ENCODE measurements at regions not wholly inside any gene's neighbourhood (a gene's known extent, or its start where the extent isn't known, plus 50 kb on each side); places are given as distances from the start of the nearest gene placed in this dataset.

DNA sequence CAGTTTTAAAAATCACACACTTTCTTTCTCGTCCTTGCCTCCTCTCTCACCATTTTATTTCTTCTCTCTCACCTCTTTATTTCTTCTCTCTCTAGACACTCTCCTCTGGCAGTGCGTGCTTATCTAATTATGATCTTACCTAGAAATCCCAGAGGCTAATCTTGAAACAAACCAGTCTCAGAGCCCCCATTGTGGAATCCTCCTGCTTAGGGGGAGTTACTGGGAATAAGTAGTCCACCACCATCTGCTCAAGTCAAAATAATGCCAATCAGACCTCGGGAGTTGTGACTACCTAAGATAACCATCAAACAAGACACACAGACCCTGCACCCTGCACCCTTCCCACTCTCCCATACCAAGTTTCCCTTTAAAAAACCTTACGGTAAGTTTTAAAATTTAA is 256.9 kb downstream of the POM121L12 start:
- WGBS, 2 donors: 51 to 70% methylated on average over 4 of the region's 4 CpGs
- DNase-seq (no peak), ATAC-seq (ENCODE audit: low FRiP score in 2 of 2) (no peak)
- Histone ChIP-seq H3K36me3 (no peaks in the 10 kb centered on the region), H3K27me3 (no peaks in the 10 kb centered on the region), H3K4me3 (no peak overlapping the region), H3K9me3 (peaks cover 0 to 5% (median 0%) of the 10 kb centered on the region in 4 donors), H3K4me1 (no peaks in the 10 kb centered on the region), H3K27ac (no peak overlapping the region)
- no peak for TF ChIP-seq POLR2AphosphoS5 (IDR thresholded peaks at IDR 0.05)
- TF ChIP-seq, protein P1, sequence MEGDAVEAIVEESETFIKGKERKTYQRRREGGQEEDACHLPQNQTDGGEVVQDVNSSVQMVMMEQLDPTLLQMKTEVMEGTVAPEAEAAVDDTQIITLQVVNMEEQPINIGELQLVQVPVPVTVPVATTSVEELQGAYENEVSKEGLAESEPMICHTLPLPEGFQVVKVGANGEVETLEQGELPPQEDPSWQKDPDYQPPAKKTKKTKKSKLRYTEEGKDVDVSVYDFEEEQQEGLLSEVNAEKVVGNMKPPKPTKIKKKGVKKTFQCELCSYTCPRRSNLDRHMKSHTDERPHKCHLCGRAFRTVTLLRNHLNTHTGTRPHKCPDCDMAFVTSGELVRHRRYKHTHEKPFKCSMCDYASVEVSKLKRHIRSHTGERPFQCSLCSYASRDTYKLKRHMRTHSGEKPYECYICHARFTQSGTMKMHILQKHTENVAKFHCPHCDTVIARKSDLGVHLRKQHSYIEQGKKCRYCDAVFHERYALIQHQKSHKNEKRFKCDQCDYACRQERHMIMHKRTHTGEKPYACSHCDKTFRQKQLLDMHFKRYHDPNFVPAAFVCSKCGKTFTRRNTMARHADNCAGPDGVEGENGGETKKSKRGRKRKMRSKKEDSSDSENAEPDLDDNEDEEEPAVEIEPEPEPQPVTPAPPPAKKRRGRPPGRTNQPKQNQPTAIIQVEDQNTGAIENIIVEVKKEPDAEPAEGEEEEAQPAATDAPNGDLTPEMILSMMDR (IDR thresholded peaks at IDR 0.05): no peak
- no peak for TF ChIP-seq POLR2A (IDR thresholded peaks at IDR 0.05)
- TF ChIP-seq EP300 (IDR thresholded peaks at IDR 0.05): no peak

DNA sequence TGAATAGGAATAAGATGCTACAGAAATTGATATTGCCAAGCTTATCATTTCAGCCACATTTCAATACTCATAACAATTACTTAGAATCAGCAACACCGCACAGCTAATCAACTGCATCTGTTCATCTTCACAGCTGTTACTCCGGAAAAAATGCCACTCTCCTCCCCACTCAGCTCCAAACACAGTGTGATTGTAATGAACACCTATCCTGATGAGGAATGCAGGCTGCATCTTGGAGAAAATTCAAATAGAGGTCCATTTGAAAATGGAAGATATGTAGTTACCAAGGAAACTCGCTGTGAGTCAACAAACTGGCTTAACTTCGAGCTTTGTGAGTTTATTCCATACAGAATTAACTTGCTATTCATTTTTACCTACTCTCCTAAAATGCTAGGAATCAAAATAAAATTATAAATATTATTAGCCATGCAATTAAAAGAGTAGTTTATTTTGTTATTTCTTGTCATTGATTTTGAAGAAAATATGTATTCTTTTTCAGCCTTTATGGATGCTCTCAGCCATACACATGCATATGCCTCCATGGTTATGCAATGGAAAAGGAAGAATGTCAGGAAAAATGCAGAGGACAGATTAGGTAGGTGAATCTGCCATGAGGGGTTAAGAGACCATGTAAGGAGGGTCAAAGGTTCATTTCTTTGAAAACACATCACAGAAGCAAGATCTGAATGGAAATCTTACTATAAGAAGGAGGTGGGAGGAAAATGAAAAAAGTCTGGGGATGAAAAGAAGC is 267.2 kb downstream of the POM121L12 start:
- Histone ChIP-seq H3K27me3 (no peaks in the 10 kb centered on the region), H3K4me1 (no peaks in the 10 kb centered on the region), H3K27ac (no peak overlapping the region), H3K4me3 (no peak overlapping the region), H3K9me3 (no peaks in the 10 kb centered on the region), H3K36me3 (no peaks in the 10 kb centered on the region)
- TF ChIP-seq POLR2AphosphoS5 (IDR thresholded peaks at IDR 0.05) (no peak), POLR2A (IDR thresholded peaks at IDR 0.05) (no peak), EP300 (IDR thresholded peaks at IDR 0.05) (no peak)
- TF ChIP-seq, protein P1 (IDR thresholded peaks at IDR 0.05): no peak
- no peak for ATAC-seq (ENCODE audit: low FRiP score in 2 of 2)
- 69 to 72% methylated on average over 4 of the region's 4 CpGs for WGBS, 2 donors
- DNase-seq: no peak

DNA sequence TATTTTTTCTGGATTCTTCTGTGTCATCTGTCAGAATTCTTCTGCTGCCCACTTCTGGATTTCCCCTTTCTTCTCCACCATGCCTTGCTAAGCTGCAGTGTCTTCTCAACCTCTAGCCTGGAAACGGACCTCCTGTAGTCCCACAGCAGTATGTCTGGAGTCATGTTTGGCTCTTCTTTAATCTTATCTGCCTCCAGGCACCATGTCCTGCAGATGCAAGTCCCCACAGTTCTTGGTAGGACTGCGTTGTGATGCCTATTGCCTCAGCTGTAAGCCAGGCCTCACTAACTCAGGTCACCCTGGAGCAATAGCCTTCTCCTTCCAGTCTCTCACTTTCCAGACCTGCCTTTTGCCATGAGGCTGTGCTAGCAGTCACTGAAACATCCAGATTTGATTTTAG is 268.3 kb downstream of the POM121L12 start:
- Histone ChIP-seq H3K4me3 (no peak overlapping the region), H3K36me3 (no peaks in the 10 kb centered on the region), H3K27ac (no peak overlapping the region), H3K27me3 (no peaks in the 10 kb centered on the region), H3K4me1 (no peaks in the 10 kb centered on the region), H3K9me3 (no peaks in the 10 kb centered on the region)
- DNase-seq (no peak), ATAC-seq (ENCODE audit: low FRiP score in 2 of 2) (no peak)
- WGBS, 2 donors: 48 to 80% methylated on average over 2 of the region's 2 CpGs
- TF ChIP-seq, protein P1 (IDR thresholded peaks at IDR 0.05): no peak
- no peak for TF ChIP-seq POLR2AphosphoS5 (IDR thresholded peaks at IDR 0.05)
- no peak for TF ChIP-seq EP300 (IDR thresholded peaks at IDR 0.05)
- TF ChIP-seq POLR2A (IDR thresholded peaks at IDR 0.05): no peak

DNA sequence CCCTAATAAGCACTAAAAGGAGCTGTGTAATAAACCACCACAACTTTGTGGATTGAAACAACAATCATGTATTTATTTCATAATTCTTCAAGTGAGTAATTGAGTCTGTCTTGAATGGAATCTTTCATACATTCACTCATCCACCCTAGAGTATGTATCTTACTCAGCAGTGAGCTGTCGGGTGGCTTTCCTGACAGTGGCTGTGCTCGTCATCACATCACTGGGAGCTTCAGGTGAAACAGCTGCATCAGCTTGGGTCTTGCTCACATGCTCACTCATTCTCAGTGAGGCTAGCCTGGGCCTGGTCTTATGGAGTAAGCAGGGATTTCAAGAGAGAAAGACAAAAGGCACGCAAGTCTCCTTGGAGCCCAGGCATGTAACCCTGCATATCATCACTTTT is 271.4 kb downstream of the POM121L12 start:
- Histone ChIP-seq H3K4me1 (no peaks in the 10 kb centered on the region), H3K27ac (no peak overlapping the region), H3K36me3 (no peaks in the 10 kb centered on the region), H3K27me3 (no peaks in the 10 kb centered on the region), H3K9me3 (no peaks in the 10 kb centered on the region), H3K4me3 (no peak overlapping the region)
- DNase-seq (no peak), ATAC-seq (ENCODE audit: low FRiP score in 2 of 2) (no peak)
- whole genome bisulfite sequencing, 2 donors: 91 to 96% methylated on average over 3 of the region's 3 CpGs
- TF ChIP-seq, protein P1 (IDR thresholded peaks at IDR 0.05): no peak
- TF ChIP-seq POLR2AphosphoS5 (IDR thresholded peaks at IDR 0.05) (no peak), POLR2A (IDR thresholded peaks at IDR 0.05) (no peak), EP300 (IDR thresholded peaks at IDR 0.05) (no peak)

DNA sequence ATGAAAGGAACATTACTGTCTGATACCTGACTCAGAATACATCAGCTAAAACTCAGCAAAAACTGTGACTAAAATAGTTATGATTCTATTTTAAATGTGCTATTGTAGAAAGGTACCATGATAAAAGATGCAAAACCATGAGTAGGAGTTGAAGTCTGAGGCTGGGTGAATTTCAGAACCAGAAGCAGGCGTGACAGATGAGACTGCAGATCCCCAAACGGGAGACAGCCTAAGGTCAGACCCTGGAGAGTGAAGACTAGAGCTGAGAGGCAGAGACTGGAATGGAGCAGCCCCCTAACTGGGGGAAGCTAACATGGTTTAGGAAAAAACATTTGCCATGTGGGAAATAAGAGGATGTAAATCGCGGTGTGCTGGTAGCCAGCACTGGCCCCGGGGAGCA is 275.8 kb downstream of the POM121L12 start:
- no peaks in the 10 kb centered on the region for H3K27me3 ChIP-seq

More for the DNA sequence above, 275.8 kb downstream of the POM121L12 start:
- DNase-seq (no peak), ATAC-seq (ENCODE audit: low FRiP score in 2 of 2) (no peak)
- Histone ChIP-seq H3K9me3 (no peaks in the 10 kb centered on the region), H3K36me3 (no peaks in the 10 kb centered on the region), H3K4me3 (no peak overlapping the region), H3K4me1 (no peaks in the 10 kb centered on the region), H3K27ac (no peak overlapping the region)
- 58 to 59% methylated on average over 5 of the region's 5 CpGs for WGBS, 2 donors
- TF ChIP-seq EP300 (IDR thresholded peaks at IDR 0.05) (no peak), POLR2A (IDR thresholded peaks at IDR 0.05) (no peak), POLR2AphosphoS5 (IDR thresholded peaks at IDR 0.05) (no peak)
- TF ChIP-seq, protein P1 (IDR thresholded peaks at IDR 0.05): no peak
